ENCODE measurements at regions not wholly inside any gene's neighbourhood (a gene's known extent, or its start where the extent isn't known, plus 50 kb on each side); places are given as distances from the start of the nearest gene placed in this dataset.

- no peak for TF ChIP-seq CTCF (IDR thresholded peaks at IDR 0.05; ENCODE audit: insufficient read depth, low read length)
- no peak for TF ChIP-seq GABPA (IDR thresholded peaks at IDR 0.05; ENCODE audit: low read depth)
- TF ChIP-seq POLR2AphosphoS5 (IDR thresholded peaks at IDR 0.05; ENCODE audit: low read depth), result no peak
Measured at GRCh38 chr1:60664086-60664625, 418.2 kb upstream of the NFIA start.

Data from HL-60 (cell line).